GM23248 (cell line): ENCODE measurements at regions not wholly inside any gene's neighbourhood (a gene's known extent, or its start where the extent isn't known, plus 50 kb on each side); places are given as distances from the start of the nearest gene placed in this dataset.

ENCODE experiments used
- EZH2 ChIP-seq: fragments of 200-600 bp; sonication (generic); IDR thresholded peaks from 2 replicates; pipeline ENCODE4 v1.6.1; 2018; ENCODE audit warnings: antibody characterized with exemption, mild to moderate bottlenecking; ENCODE audit not compliant: insufficient read depth, poor library complexity, severe bottlenecking
- EZH2phosphoT487 ChIP-seq: fragments of 200-600 bp; sonication (generic); IDR thresholded peaks from 2 replicates; pipeline ENCODE4 v1.6.1; 2018; ENCODE audit warnings: antibody characterized with exemption, moderate library complexity, mild to moderate bottlenecking, low read depth; ENCODE audit not compliant: insufficient read depth

DNA sequence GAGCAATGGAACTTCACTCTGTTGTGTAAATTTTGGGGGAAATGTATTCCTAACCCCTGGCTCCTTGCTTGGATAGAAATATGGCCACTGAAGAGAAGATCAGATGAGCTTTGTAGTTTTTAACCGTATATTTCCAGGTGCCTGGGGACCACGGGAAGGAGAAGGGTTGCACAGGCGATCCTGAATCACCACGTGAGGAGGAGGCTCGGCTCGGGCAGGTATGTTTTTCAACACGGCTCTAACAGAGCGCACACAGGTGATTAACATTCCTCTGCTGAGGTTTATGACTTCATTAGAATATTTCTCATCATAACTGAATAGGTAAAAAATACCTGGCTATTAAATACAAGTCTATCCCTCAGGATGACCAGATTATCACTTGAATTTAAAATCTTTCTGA is 495.0 kb upstream of the ZFHX3 start:
- TF ChIP-seq EZH2phosphoT487 (no peak), EZH2 (no peak)
